Activated CD8-positive, alpha-beta memory T cell treated with anti-CD3 and anti-CD28 coated beads for 1 hour (primary cell): ENCODE measurements at regions not wholly inside any gene's neighbourhood (a gene's known extent, or its start where the extent isn't known, plus 50 kb on each side); places are given as distances from the start of the nearest gene placed in this dataset.
"Not testable (repeated sequence)": the region's sequence is repeated elsewhere in the genome, so short reads cannot be mapped to it uniquely, and the experiment has no call there.

Experiments
- DNase-seq, 2 donors: peaks; one replicate each; pipeline ENCODE4 v3.0.0-alpha.2; 2020; ENCODE audit warnings: low read depth in 1 of 2; ENCODE audit errors: extremely low read depth in 1 of 2

GRCh38 chr5:39639618-39640089 lies 214.9 kb upstream of the DAB2 start:
- DNase-seq: no peak

- no peak for DNase-seq
Measured at GRCh38 chr5:39638813-39639212, 214.0 kb upstream of the DAB2 start.

GRCh38 chr5:39633057-39633456 lies 208.3 kb upstream of the DAB2 start:
- no peak for DNase-seq

- DNase-seq: no peak
Measured at GRCh38 chr5:39631958-39632357, 207.2 kb upstream of the DAB2 start.

- no peak for DNase-seq
Measured at GRCh38 chr5:39629946-39630345, 205.2 kb upstream of the DAB2 start.

GRCh38 chr5:39628348-39628747 lies 203.6 kb upstream of the DAB2 start:
- no peak for DNase-seq

GRCh38 chr5:39624890-39625289 lies 200.1 kb upstream of the DAB2 start:
- DNase-seq: no peak

GRCh38 chr5:39624268-39624886 lies 199.6 kb upstream of the DAB2 start:
- no peak for DNase-seq

GRCh38 chr5:39623291-39623865 lies 198.6 kb upstream of the DAB2 start:
- no peak for DNase-seq

- no peak for DNase-seq
Measured at GRCh38 chr5:39622281-39622680, 197.5 kb upstream of the DAB2 start.

- no peak for DNase-seq
Measured at GRCh38 chr5:39619168-39619818, 194.5 kb upstream of the DAB2 start.

- no peak for DNase-seq
Measured at GRCh38 chr5:39618391-39618790, 193.6 kb upstream of the DAB2 start.

- no peak for DNase-seq
Measured at GRCh38 chr5:39616131-39616530, 191.4 kb upstream of the DAB2 start.

- DNase-seq: not testable (repeated sequence)
Measured at GRCh38 chr5:39611076-39611475, 186.3 kb upstream of the DAB2 start.

GRCh38 chr5:39608024-39608423 lies 183.2 kb upstream of the DAB2 start:
- no peak for DNase-seq

- no peak for DNase-seq
Measured at GRCh38 chr5:39606591-39606990, 181.8 kb upstream of the DAB2 start.

GRCh38 chr5:39605588-39606575 lies 181.1 kb upstream of the DAB2 start:
- DNase-seq: no peak

- DNase-seq: no peak
Measured at GRCh38 chr5:39605145-39605544, 180.4 kb upstream of the DAB2 start.

GRCh38 chr5:39604491-39604890 lies 179.7 kb upstream of the DAB2 start:
- no peak for DNase-seq

GRCh38 chr5:39599721-39600431 lies 175.1 kb upstream of the DAB2 start:
- no peak for DNase-seq
